Bronchial epithelial cell (primary cell): ENCODE measurements at regions not wholly inside any gene's neighbourhood (a gene's known extent, or its start where the extent isn't known, plus 50 kb on each side); places are given as distances from the start of the nearest gene placed in this dataset.
"Not testable (repeated sequence)": the region's sequence is repeated elsewhere in the genome, so short reads cannot be mapped to it uniquely, and the experiment has no call there.

Experiments
- DNase-seq: peaks from one replicate; pipeline ENCODE4 v3.0.0-alpha.2; 2010; ENCODE audit warnings: low read depth
- FAIRE-seq: peaks from 2 replicates; lab custom pipeline; 2011; peaks lifted over from hg19 to GRCh38; lab: Jason Lieb, UNC
- H3K27me3 ChIP-seq: 2 replicates; pipeline ENCODE4 v1.5.1; 2011; ENCODE audit warnings: low read length; ENCODE audit not compliant: control insufficient read depth, insufficient read depth
- H3K36me3 ChIP-seq: 2 replicates; pipeline ENCODE4 v1.5.1; 2011; ENCODE audit warnings: low read length; ENCODE audit not compliant: control insufficient read depth, insufficient read depth
- H3K4me3 ChIP-seq: 2 replicates; pipeline ENCODE4 v1.5.1; 2011; ENCODE audit warnings: mild to moderate bottlenecking, low read depth, low read length, control low read depth
- TF ChIP-seq, protein P1 (sequence below): IDR thresholded peaks from 2 replicates; pipeline ENCODE4 v1.5.1; 2011; ENCODE audit warnings: mild to moderate bottlenecking, moderate library complexity, low read length, control low read depth, inconsistent platforms; ENCODE audit not compliant: insufficient read depth, severe bottlenecking

DNA sequence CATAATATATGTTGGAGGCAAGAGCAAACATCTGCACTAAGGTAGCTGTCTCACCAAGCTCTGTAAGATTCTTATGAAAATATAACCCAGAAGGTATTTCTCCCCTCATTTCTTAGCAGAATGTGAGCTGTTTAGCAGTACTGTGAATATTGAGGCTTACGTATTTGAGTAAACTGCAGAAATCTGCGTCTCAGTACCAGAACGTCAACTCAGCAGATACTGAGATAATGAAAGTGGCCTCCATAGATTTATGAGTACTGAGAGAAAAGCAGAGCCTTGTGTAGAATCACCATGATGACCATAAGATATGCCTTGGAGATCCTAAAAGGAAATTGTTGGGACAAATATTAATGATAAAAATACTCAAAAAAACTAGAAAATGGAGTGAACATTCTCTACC lies 296.7 kb upstream of the TECRL start:
- Histone ChIP-seq H3K36me3 (no peaks in the 10 kb centered on the region), H3K4me3 (no peak overlapping the region), H3K27me3 (no peaks in the 10 kb centered on the region)
- TF ChIP-seq, protein P1, sequence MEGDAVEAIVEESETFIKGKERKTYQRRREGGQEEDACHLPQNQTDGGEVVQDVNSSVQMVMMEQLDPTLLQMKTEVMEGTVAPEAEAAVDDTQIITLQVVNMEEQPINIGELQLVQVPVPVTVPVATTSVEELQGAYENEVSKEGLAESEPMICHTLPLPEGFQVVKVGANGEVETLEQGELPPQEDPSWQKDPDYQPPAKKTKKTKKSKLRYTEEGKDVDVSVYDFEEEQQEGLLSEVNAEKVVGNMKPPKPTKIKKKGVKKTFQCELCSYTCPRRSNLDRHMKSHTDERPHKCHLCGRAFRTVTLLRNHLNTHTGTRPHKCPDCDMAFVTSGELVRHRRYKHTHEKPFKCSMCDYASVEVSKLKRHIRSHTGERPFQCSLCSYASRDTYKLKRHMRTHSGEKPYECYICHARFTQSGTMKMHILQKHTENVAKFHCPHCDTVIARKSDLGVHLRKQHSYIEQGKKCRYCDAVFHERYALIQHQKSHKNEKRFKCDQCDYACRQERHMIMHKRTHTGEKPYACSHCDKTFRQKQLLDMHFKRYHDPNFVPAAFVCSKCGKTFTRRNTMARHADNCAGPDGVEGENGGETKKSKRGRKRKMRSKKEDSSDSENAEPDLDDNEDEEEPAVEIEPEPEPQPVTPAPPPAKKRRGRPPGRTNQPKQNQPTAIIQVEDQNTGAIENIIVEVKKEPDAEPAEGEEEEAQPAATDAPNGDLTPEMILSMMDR = no peak
- FAIRE-seq (no peak), DNase-seq (no peak)

DNA sequence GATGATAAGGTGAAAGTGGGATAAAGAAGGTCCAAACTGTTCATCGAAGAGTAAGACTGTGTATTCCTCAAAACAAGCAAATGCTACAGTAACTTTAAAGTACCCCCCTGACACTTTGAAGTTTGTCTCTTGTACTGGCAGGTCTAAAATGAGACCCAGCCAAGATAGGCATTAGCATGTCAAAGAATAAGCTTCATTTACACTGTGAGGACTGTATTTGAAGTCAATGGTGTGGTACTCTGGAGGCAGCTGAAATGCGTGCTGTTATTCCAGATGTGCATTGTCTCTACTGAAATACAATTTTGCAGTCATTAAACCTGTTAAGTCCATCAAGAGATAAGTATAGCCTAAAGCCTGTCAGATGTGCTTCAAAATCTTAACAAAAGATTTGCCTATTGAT lies 288.9 kb upstream of the TECRL start:
- Histone ChIP-seq H3K4me3 (no peak overlapping the region), H3K36me3 (no peaks in the 10 kb centered on the region), H3K27me3 (no peaks in the 10 kb centered on the region)
- TF ChIP-seq, protein P1 = no peak
- DNase-seq = no peak
- no peak for FAIRE-seq

DNA sequence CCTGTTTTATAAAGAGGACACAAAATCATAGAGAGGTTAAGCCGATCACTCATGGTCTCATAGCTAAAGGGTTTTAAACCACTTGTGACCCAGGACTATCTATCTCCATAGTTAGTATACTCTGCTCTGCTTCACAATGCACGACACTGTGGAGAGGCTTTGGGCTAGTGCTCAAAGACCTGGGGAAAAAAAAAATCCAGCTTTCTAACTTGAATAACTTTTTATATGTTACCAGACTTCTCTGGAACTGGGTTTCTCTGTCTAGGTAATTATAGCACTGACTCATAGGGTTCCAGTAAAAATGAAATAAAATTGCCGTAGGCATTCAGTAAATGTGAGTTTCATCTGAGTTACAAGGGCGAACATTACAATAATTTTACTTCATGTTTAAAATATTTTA lies 273.7 kb upstream of the TECRL start:
- Histone ChIP-seq H3K36me3 (no peaks in the 10 kb centered on the region), H3K4me3 (no peak overlapping the region), H3K27me3 (no peaks in the 10 kb centered on the region)
- no peak for DNase-seq
- TF ChIP-seq, protein P1 = no peak
- FAIRE-seq = no peak

DNA sequence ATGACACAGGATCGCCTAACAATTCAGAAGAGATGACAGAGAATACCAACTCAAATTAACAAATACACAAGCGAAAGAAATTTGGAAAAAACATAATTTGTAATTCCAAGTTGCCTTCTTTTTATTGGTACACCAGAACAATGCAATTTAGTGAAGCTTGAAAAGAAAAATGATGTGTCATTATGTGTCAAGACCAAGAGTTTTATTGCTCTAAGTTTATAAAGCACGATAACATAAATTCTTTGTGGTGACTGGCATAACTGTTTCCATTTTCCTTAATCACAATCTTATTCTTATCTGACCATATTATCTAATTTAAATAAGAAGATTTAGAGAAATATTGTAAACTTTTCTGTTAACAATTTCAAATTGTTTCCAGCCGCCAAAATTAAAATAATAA lies 273.2 kb upstream of the TECRL start:
- Histone ChIP-seq H3K36me3 (no peaks in the 10 kb centered on the region), H3K27me3 (no peaks in the 10 kb centered on the region), H3K4me3 (no peak overlapping the region)
- DNase-seq (no peak), FAIRE-seq (no peak)
- TF ChIP-seq, protein P1 = no peak

DNA sequence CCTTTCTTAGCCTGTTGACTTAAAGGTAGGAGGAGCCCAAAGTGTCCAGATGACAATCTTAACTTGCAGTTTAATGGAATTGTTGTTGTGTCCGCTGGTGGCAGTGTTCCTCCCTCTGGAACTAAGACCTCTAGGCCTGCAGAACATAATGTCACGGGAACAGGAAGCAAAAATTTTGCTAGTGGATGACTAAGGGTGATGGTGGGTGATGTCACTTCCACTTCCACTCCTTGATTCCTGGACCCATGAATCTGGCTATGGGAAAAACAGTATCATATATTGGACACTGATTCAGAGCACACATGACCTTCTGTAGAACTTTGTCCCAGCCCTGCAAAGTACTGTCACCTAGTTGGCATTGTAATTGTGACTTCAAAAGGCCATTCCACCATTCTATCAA lies 263.9 kb upstream of the TECRL start:
- FAIRE-seq = not testable (repeated sequence)

DNA sequence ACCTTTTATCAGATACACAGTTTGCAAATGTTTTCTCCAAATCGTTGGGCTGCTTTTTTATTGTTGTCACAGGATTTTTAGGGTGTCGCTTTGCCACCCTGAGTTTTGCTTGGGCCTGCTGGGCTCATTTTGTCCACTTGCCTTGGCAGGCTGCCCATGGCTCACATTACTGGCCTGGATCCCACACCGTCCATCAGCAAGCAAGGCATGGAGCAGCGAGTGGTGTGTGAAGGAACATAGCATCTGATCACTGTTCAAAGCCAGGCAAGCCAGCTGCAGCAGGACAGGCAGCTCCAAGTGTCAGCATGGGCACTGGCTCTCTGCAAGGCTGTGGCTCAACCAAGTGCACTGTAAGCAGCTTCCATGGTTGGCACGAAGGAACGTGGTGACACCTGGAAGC lies 261.4 kb upstream of the TECRL start:
- TF ChIP-seq, protein P1 = no peak
- H3K36me3 ChIP-seq = no peaks in the 10 kb centered on the region
- DNase-seq (no peak), FAIRE-seq (no peak)
- H3K4me3 ChIP-seq = no peak overlapping the region
- no peaks in the 10 kb centered on the region for H3K27me3 ChIP-seq

More for the DNA sequence above, 263.9 kb upstream of the TECRL start:
- H3K36me3 ChIP-seq, H3K27me3 ChIP-seq, H3K4me3 ChIP-seq, DNase-seq: not testable (repeated sequence)
